Fibroblast of lung (primary cell): ENCODE measurements at regions not wholly inside any gene's neighbourhood (a gene's known extent, or its start where the extent isn't known, plus 50 kb on each side); places are given as distances from the start of the nearest gene placed in this dataset.

Source experiments
- DNase-seq, 2 donors: peaks; one replicate each; pipeline versions ENCODE4 v3.0.0 to v3.0.0-alpha.2; 2010; ENCODE audit warnings: low read depth in 2 of 2
- H2AFZ ChIP-seq: 2 replicates; pipeline ENCODE4 v1.5.1; 2012; ENCODE audit warnings: low read length, control low read depth, inconsistent platforms
- H3K27ac ChIP-seq: 2 replicates; pipeline ENCODE4 v1.5.1; 2011; ENCODE audit warnings: low read length, control low read depth; ENCODE audit not compliant: insufficient read depth
- H3K27me3 ChIP-seq: 2 replicates; pipeline ENCODE4 v1.5.1; 2011; ENCODE audit warnings: mild to moderate bottlenecking, low read length; ENCODE audit not compliant: control insufficient read depth, insufficient read depth
- H3K36me3 ChIP-seq: 2 replicates; pipeline ENCODE4 v1.5.1; 2011; ENCODE audit warnings: low read length; ENCODE audit not compliant: control insufficient read depth, insufficient read depth
- H3K4me1 ChIP-seq: 2 replicates; pipeline ENCODE4 v1.5.1; 2011; ENCODE audit warnings: low read length; ENCODE audit not compliant: control insufficient read depth, insufficient read depth; ENCODE audit errors: extremely low read depth
- H3K4me2 ChIP-seq: 2 replicates; pipeline ENCODE4 v1.5.1; 2011; ENCODE audit warnings: low read length, control low read depth; ENCODE audit not compliant: insufficient read depth; ENCODE audit errors: extremely low read depth
- H3K4me3 ChIP-seq, 4 experiments: fragments of 200-600 bp in 1 of 4; sonication (generic) in 1 of 4; replicated peaks in 1 of 4; 2 replicates each; pipeline ENCODE4 v1.5.1; 2011 to 2016; ENCODE audit warnings: low read length in 4 of 4, low read depth in 3 of 4, mild to moderate bottlenecking in 3 of 4, control low read depth in 2 of 4, inconsistent platforms in 1 of 4, mixed read lengths in 1 of 4; ENCODE audit not compliant: insufficient read depth in 1 of 4; ENCODE audit errors: control extremely low read depth in 1 of 4
- H3K79me2 ChIP-seq: 2 replicates; pipeline ENCODE4 v1.5.1; 2012; ENCODE audit warnings: mild to moderate bottlenecking, low read length, inconsistent platforms; ENCODE audit not compliant: control insufficient read depth, insufficient read depth
- H3K9ac ChIP-seq: 2 replicates; pipeline ENCODE4 v1.5.1; 2011; ENCODE audit warnings: mild to moderate bottlenecking, low read length, control low read depth; ENCODE audit not compliant: insufficient read depth
- H3K9me3 ChIP-seq: 2 replicates; pipeline ENCODE4 v1.5.1; 2012; ENCODE audit warnings: low read depth, low read length; ENCODE audit not compliant: control insufficient read depth, insufficient read depth
- H4K20me1 ChIP-seq: 2 replicates; pipeline ENCODE4 v1.5.1; 2011; ENCODE audit warnings: low read length; ENCODE audit not compliant: control insufficient read depth, insufficient read depth; ENCODE audit errors: extremely low read depth
- EZH2 ChIP-seq: IDR thresholded peaks from 2 replicates; pipeline ENCODE4 v1.5.1; 2012; ENCODE audit warnings: low read length, control low read depth, mild to moderate bottlenecking; ENCODE audit errors: missing control alignments
- TF ChIP-seq, protein P1 (sequence below), 2 donors: IDR thresholded peaks in 1 of 2; conservative IDR thresholded peaks in 1 of 2; 1 replicate in 1 of 2; 2 replicates in 1 of 2; pipeline ENCODE4 v1.5.1; 2011 to 2012; ENCODE audit warnings: low read length in 2 of 2, control low read depth in 1 of 2, inconsistent platforms in 1 of 2, low read depth in 1 of 2, mild to moderate bottlenecking in 1 of 2

DNA sequence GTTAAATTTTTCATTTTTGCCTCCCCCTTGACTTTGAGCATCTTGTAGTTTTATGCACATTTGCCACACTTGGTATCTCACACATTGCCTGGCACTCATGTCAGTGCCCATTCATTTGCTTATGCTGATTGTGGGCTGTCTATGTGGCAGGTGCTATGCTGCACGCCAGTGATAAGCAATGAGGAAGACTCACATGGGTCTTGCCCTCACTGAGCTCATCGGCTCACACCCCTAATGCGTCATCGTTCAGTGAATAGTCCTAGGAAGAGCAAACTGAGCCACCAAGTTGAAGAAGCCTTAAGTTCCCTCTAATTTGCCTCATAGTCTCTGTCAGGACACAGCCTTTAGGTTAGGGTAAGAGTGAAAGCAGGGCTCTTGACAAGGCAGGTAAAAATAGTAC is 209.4 kb upstream of the IL12B start:
- no peak for DNase-seq
- no peaks in the 10 kb centered on the region for H3K36me3 ChIP-seq
- H3K4me3 ChIP-seq = no peak overlapping the region
- H3K27ac ChIP-seq = no peak overlapping the region
- no peaks in the 10 kb centered on the region for H3K4me1 ChIP-seq
- no peak overlapping the region for H2AFZ ChIP-seq
- no peak overlapping the region for H3K9ac ChIP-seq
- no peaks in the 10 kb centered on the region for H4K20me1 ChIP-seq
- no peak overlapping the region for H3K4me2 ChIP-seq
- H3K9me3 ChIP-seq = no peaks in the 10 kb centered on the region
- H3K79me2 ChIP-seq = no peaks in the 10 kb centered on the region
- TF ChIP-seq EZH2 = no peak
- TF ChIP-seq, protein P1, sequence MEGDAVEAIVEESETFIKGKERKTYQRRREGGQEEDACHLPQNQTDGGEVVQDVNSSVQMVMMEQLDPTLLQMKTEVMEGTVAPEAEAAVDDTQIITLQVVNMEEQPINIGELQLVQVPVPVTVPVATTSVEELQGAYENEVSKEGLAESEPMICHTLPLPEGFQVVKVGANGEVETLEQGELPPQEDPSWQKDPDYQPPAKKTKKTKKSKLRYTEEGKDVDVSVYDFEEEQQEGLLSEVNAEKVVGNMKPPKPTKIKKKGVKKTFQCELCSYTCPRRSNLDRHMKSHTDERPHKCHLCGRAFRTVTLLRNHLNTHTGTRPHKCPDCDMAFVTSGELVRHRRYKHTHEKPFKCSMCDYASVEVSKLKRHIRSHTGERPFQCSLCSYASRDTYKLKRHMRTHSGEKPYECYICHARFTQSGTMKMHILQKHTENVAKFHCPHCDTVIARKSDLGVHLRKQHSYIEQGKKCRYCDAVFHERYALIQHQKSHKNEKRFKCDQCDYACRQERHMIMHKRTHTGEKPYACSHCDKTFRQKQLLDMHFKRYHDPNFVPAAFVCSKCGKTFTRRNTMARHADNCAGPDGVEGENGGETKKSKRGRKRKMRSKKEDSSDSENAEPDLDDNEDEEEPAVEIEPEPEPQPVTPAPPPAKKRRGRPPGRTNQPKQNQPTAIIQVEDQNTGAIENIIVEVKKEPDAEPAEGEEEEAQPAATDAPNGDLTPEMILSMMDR (conservative IDR thresholded peaks at IDR 0.05 in 1 of 2, IDR thresholded peaks at IDR 0.05 in 1 of 2; ENCODE audit: low read depth in 1 of 2, low read length in 2 of 2) = no peak
- no peaks in the 10 kb centered on the region for H3K27me3 ChIP-seq

- Histone ChIP-seq H3K27ac (no peak overlapping the region), H2AFZ (no peak overlapping the region), H3K9me3 (no peaks in the 10 kb centered on the region), H3K4me3 (no peak overlapping the region), H3K79me2 (no peaks in the 10 kb centered on the region), H3K4me2 (no peak overlapping the region), H3K4me1 (no peaks in the 10 kb centered on the region), H3K27me3 (no peaks in the 10 kb centered on the region), H3K9ac (no peak overlapping the region), H4K20me1 (no peaks in the 10 kb centered on the region), H3K36me3 (no peaks in the 10 kb centered on the region)
- TF ChIP-seq, protein P1 (conservative IDR thresholded peaks at IDR 0.05 in 1 of 2, IDR thresholded peaks at IDR 0.05 in 1 of 2; ENCODE audit: low read depth in 1 of 2, low read length in 2 of 2) = no peak
- TF ChIP-seq EZH2 = no peak
- no peak for DNase-seq
Measured at GRCh38 chr5:159543326-159543725, 213.0 kb upstream of the IL12B start.

GRCh38 chr5:159545156-159545555 is 214.9 kb upstream of the IL12B start:
- H3K9me3 ChIP-seq = no peaks in the 10 kb centered on the region
- DNase-seq = no peak
- no peak overlapping the region for H3K9ac ChIP-seq
- H3K4me3 ChIP-seq = no peak overlapping the region
- no peak for TF ChIP-seq EZH2
- TF ChIP-seq, protein P1 (conservative IDR thresholded peaks at IDR 0.05 in 1 of 2, IDR thresholded peaks at IDR 0.05 in 1 of 2; ENCODE audit: low read depth in 1 of 2, low read length in 2 of 2) = no peak
- no peaks in the 10 kb centered on the region for H3K79me2 ChIP-seq
- no peaks in the 10 kb centered on the region for H3K27me3 ChIP-seq
- H3K27ac ChIP-seq = no peak overlapping the region
- no peaks in the 10 kb centered on the region for H4K20me1 ChIP-seq
- no peak overlapping the region for H2AFZ ChIP-seq
- no peaks in the 10 kb centered on the region for H3K36me3 ChIP-seq
- no peaks in the 10 kb centered on the region for H3K4me1 ChIP-seq
- H3K4me2 ChIP-seq = no peak overlapping the region
